NCI-H446 treated with DMSO at 0.1 percent for 48 hours (cell line): ENCODE measurements at regions not wholly inside any gene's neighbourhood (a gene's known extent, or its start where the extent isn't known, plus 50 kb on each side); places are given as distances from the start of the nearest gene placed in this dataset.

Source experiments
- DNase-seq: peaks from one replicate; lab custom pipeline; 2025; lab: John Stamatoyannopoulos, UW

- no peak for DNase-seq
Measured at GRCh38 chr1:223052931-223053330, 90.1 kb downstream of the TLR5 start.

DNA sequence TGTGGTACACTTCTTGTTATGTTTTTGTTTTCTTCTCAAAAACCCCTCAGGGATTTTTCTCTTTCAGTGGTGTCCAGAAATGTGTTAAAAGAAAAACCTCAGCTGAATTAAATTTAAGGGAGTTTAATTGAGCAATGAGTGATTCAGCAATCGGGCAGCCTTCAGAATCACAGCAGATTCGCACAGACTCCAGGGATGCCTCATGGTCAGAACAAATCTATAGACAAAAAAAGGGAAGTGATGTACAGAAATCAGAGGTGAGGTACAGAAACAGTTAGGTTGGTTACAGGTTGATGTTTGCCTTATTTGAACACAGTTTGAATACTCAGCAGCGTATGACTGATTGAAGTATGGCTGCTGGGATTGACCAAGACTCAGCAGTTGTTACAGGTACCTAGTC lies 86.2 kb downstream of the TLR5 start:
- DNase-seq = no peak

GRCh38 chr1:223057569-223058093 lies 85.4 kb downstream of the TLR5 start:
- no peak for DNase-seq
